ENCODE measurements at regions not wholly inside any gene's neighbourhood (a gene's known extent, or its start where the extent isn't known, plus 50 kb on each side); places are given as distances from the start of the nearest gene placed in this dataset.

- TF ChIP-seq CTCF (IDR thresholded peaks at IDR 0.05; ENCODE audit: insufficient read depth, low read length, poor library complexity, severe bottlenecking) = no peak
- no peak for TF ChIP-seq EZH2phosphoT487 (conservative IDR thresholded peaks at IDR 0.05; ENCODE audit: low read length)
Observed at GRCh38 chr10:106044503-106044902, 1120.0 kb downstream of the SORCS1 start.
